Natural killer cell (primary cell): ENCODE measurements at regions not wholly inside any gene's neighbourhood (a gene's known extent, or its start where the extent isn't known, plus 50 kb on each side); places are given as distances from the start of the nearest gene placed in this dataset.

Experiments
- ATAC-seq, 3 donors: fragments of 150-1000 bp in 2 of 3; fragments of 200-7000 bp in 1 of 3; cut with Tn5 transposase; 1 replicate in 1 of 3; 2 replicates in 2 of 3; pipeline ENCODE4 v1.10.0; 2021; ENCODE audit warnings: mild to moderate bottlenecking in 2 of 3, moderate library complexity in 2 of 3
- DNase-seq, 2 donors: peaks; one replicate each; pipeline versions ENCODE4 v3.0.0 to v3.0.0-alpha.2; 2013 to 2021; ENCODE audit warnings: mixed read lengths in 1 of 2
- H3K27ac ChIP-seq: one replicate; pipeline ENCODE4 v1.5.1; 2013; ENCODE audit warnings: mild to moderate bottlenecking, low read length
- H3K27me3 ChIP-seq: one replicate; pipeline ENCODE4 v1.6.1; 2013; ENCODE audit warnings: low read length; ENCODE audit not compliant: control insufficient read depth, insufficient read depth
- H3K36me3 ChIP-seq: one replicate; pipeline ENCODE4 v1.6.1; 2013; ENCODE audit warnings: low read length; ENCODE audit not compliant: control insufficient read depth, insufficient read depth
- H3K4me1 ChIP-seq: one replicate; pipeline ENCODE4 v1.6.1; 2013; ENCODE audit warnings: low read length; ENCODE audit not compliant: control insufficient read depth, insufficient read depth
- H3K4me3 ChIP-seq: one replicate; pipeline ENCODE4 v1.5.1; 2013; ENCODE audit warnings: low read length
- H3K9me3 ChIP-seq: one replicate; pipeline ENCODE4 v1.6.1; 2013; ENCODE audit warnings: low read length; ENCODE audit not compliant: control insufficient read depth, insufficient read depth
- H3K27ac Mint-ChIP-seq, 2 donors: one replicate each; pipeline ENCODE4 v1.8.0; 2022; ENCODE audit warnings: mild to moderate bottlenecking in 2 of 2, mixed read lengths in 2 of 2, moderate library complexity in 1 of 2
- H3K27me3 Mint-ChIP-seq, 2 donors: one replicate each; pipeline ENCODE4 v1.8.0; 2022; ENCODE audit warnings: low read depth in 2 of 2, mixed read lengths in 2 of 2
- H3K36me3 Mint-ChIP-seq: one replicate; pipeline ENCODE4 v1.8.0; 2022; ENCODE audit warnings: mixed read lengths
- H3K4me1 Mint-ChIP-seq, 2 donors: one replicate each; pipeline ENCODE4 v1.8.0; 2022; ENCODE audit warnings: mixed read lengths in 2 of 2
- H3K4me3 Mint-ChIP-seq: one replicate; pipeline ENCODE4 v1.8.0; 2022; ENCODE audit warnings: mild to moderate bottlenecking, moderate library complexity, mixed read lengths
- H3K9me3 Mint-ChIP-seq, 2 donors: one replicate each; pipeline ENCODE4 v1.8.0; 2022; ENCODE audit warnings: mixed read lengths in 2 of 2
- CTCF ChIP-seq: fragments of 200-600 bp; IDR thresholded peaks from one replicate; pipeline ENCODE4 v1.8.0; 2022; ENCODE audit warnings: antibody characterized with exemption
- WGBS: methylation state at CpG from one replicate; pipeline ENCODE4 v1.1.7; 2013; ENCODE audit warnings: missing lambda C conversion rate; ENCODE audit not compliant: insufficient coverage; 5-methylcytosine and 5-hydroxymethylcytosine counted together
- intact Hi-C: fragments of 100-400 bp; cut with micrococcal nuclease; formaldehyde crosslinking; loops from one replicate; pipeline ENCODE4 v1.14.2; 2022

GRCh38 chr5:155540000-155540595 is 526.5 kb downstream of the KIF4B start:
- peaks cover 0 to 4% of the 10 kb centered on the region in 2 donors for H3K9me3 Mint-ChIP-seq
- H3K27me3 ChIP-seq, result no peaks in the 10 kb centered on the region
- no peaks in the 10 kb centered on the region for H3K4me1 Mint-ChIP-seq
- H3K27ac ChIP-seq, result no peak overlapping the region
- H3K27ac Mint-ChIP-seq, result no peak overlapping the region
- H3K36me3 Mint-ChIP-seq, result no peaks in the 10 kb centered on the region
- intact Hi-C loops, result no loop called here
- DNase-seq (no peak), ATAC-seq (no peak)
- H3K4me1 ChIP-seq, result no peaks in the 10 kb centered on the region
- 19% methylated on average over 2 of the region's 2 CpGs for WGBS
- no peaks in the 10 kb centered on the region for H3K27me3 Mint-ChIP-seq
- H3K4me3 ChIP-seq, result no peak overlapping the region
- no peak overlapping the region for H3K4me3 Mint-ChIP-seq
- H3K9me3 ChIP-seq, result no peaks in the 10 kb centered on the region
- no peaks in the 10 kb centered on the region for H3K36me3 ChIP-seq
- no peak for TF ChIP-seq CTCF

GRCh38 chr5:155546075-155546474 is 532.5 kb downstream of the KIF4B start:
- no peaks in the 10 kb centered on the region for H3K27me3 Mint-ChIP-seq
- H3K27ac Mint-ChIP-seq, result no peak overlapping the region
- ATAC-seq, result no peak
- no peak overlapping the region for H3K4me3 Mint-ChIP-seq
- no peaks in the 10 kb centered on the region for H3K27me3 ChIP-seq
- H3K4me1 ChIP-seq, result no peaks in the 10 kb centered on the region
- H3K4me1 Mint-ChIP-seq, result no peaks in the 10 kb centered on the region
- DNase-seq, result no peak
- H3K9me3 Mint-ChIP-seq, result peaks cover 3 to 6% of the 10 kb centered on the region in 2 donors
- H3K36me3 Mint-ChIP-seq, result no peaks in the 10 kb centered on the region
- H3K9me3 ChIP-seq, result no peaks in the 10 kb centered on the region
- no peak overlapping the region for H3K27ac ChIP-seq
- no peak overlapping the region for H3K4me3 ChIP-seq
- no peaks in the 10 kb centered on the region for H3K36me3 ChIP-seq
- intact Hi-C loops, result no loop called here
- TF ChIP-seq CTCF, result no peak

- Mint-ChIP-seq H3K27ac (no peak overlapping the region), H3K9me3 (peaks cover 9 to 11% of the 10 kb centered on the region in 2 donors), H3K27me3 (no peaks in the 10 kb centered on the region), H3K36me3 (no peaks in the 10 kb centered on the region), H3K4me1 (no peaks in the 10 kb centered on the region), H3K4me3 (no peak overlapping the region)
- Histone ChIP-seq H3K36me3 (no peaks in the 10 kb centered on the region), H3K9me3 (no peaks in the 10 kb centered on the region), H3K4me1 (no peaks in the 10 kb centered on the region), H3K27ac (no peak overlapping the region), H3K4me3 (no peak overlapping the region), H3K27me3 (no peaks in the 10 kb centered on the region)
- ATAC-seq, result no peak
- TF ChIP-seq CTCF, result no peak
- DNase-seq, result no peak
- WGBS, result 80% methylated on average over 2 of the region's 3 CpGs
- intact Hi-C loops, result no loop called here
These were observed 540.9 kb downstream of the KIF4B start for GRCh38 chr5:155554500-155554899.

- Mint-ChIP-seq H3K4me3 (no peak overlapping the region), H3K27ac (no peak overlapping the region), H3K27me3 (no peaks in the 10 kb centered on the region), H3K9me3 (peaks cover 10 to 16% of the 10 kb centered on the region in 2 donors), H3K36me3 (no peaks in the 10 kb centered on the region), H3K4me1 (no peaks in the 10 kb centered on the region)
- no peak overlapping the region for H3K4me3 ChIP-seq
- H3K36me3 ChIP-seq, result no peaks in the 10 kb centered on the region
- ATAC-seq (no peak), DNase-seq (no peak)
- intact Hi-C loops, result no loop called here
- 88% methylated on average over 1 of the region's 1 CpG for WGBS
- no peaks in the 10 kb centered on the region for H3K9me3 ChIP-seq
- TF ChIP-seq CTCF, result no peak
- H3K27me3 ChIP-seq, result no peaks in the 10 kb centered on the region
- no peaks in the 10 kb centered on the region for H3K4me1 ChIP-seq
- no peak overlapping the region for H3K27ac ChIP-seq
These were observed 542.7 kb downstream of the KIF4B start for GRCh38 chr5:155556222-155556621.
